Sigmoid colon (tissue), 6 donors: ENCODE measurements at regions not wholly inside any gene's neighbourhood (a gene's known extent, or its start where the extent isn't known, plus 50 kb on each side); places are given as distances from the start of the nearest gene placed in this dataset.

ENCODE experiments used
- DNase-seq: peaks from one replicate; pipeline ENCODE4 v3.0.0-alpha.2; 2019
- H3K27ac ChIP-seq, 4 donors: fragments of 200-600 bp; sonication (generic); one replicate each; pipeline ENCODE4 v1.5.1; 2016 to 2019; ENCODE audit warnings: mild to moderate bottlenecking in 1 of 4
- H3K27me3 ChIP-seq, 3 donors: fragments of 200-600 bp; sonication (generic); one replicate each; pipeline ENCODE4 v1.5.1; 2019; ENCODE audit warnings: mild to moderate bottlenecking in 1 of 3
- H3K36me3 ChIP-seq, 4 donors: fragments of 200-600 bp; sonication (generic); one replicate each; pipeline ENCODE4 v1.5.1; 2016 to 2019
- H3K4me1 ChIP-seq, 4 donors: fragments of 200-600 bp; sonication (generic); one replicate each; pipeline ENCODE4 v1.5.1; 2017 to 2019
- H3K4me3 ChIP-seq, 4 donors: fragments of 200-600 bp; sonication (generic); one replicate each; pipeline ENCODE4 v1.5.1; 2017 to 2019; ENCODE audit warnings: mild to moderate bottlenecking in 2 of 4, moderate library complexity in 1 of 4
- H3K9me3 ChIP-seq, 4 donors: fragments of 200-600 bp in 3 of 4; sonication (generic) in 3 of 4; one replicate each; pipeline versions ENCODE4 v1.5.1 to v1.6.1; 2013 to 2019
- EP300 ChIP-seq, 4 donors: sonication (generic); formaldehyde crosslinking; IDR thresholded peaks; one replicate each; pipeline ENCODE4 v1.6.1; 2017; ENCODE audit warnings: antibody characterized with exemption in 4 of 4
- POLR2A ChIP-seq, 2 donors: fragments of 450-650 bp; IDR thresholded peaks; one replicate each; pipeline ENCODE4 v1.6.1; 2016; ENCODE audit warnings: antibody characterized with exemption in 2 of 2, mild to moderate bottlenecking in 2 of 2, moderate library complexity in 2 of 2
- POLR2AphosphoS5 ChIP-seq, 4 donors: sonication (generic); formaldehyde crosslinking; IDR thresholded peaks; one replicate each; pipeline ENCODE4 v1.6.1; 2017; ENCODE audit warnings: antibody characterized with exemption in 4 of 4
- WGBS, 2 donors: extraction: QIAGEN DNeasy Blood & Tissue Kit; methylation state at CpG; one replicate each; pipeline ENCODE4 v1.1.7; 2013; 5-methylcytosine and 5-hydroxymethylcytosine counted together
- intact Hi-C: fragments of 100-400 bp; cut with DNase I; formaldehyde crosslinking; loops from one replicate; pipeline ENCODE4 v1.15.1; 2023
- TF ChIP-seq, protein P1 (sequence below), 4 experiments: fragments of 450-650 bp in 3 of 4; fragments of 200-600 bp in 1 of 4; IDR thresholded peaks; one replicate each; pipeline ENCODE4 v1.5.1; 2016 to 2019; ENCODE audit warnings: antibody characterized with exemption in 4 of 4, mild to moderate bottlenecking in 3 of 4, moderate library complexity in 2 of 4
- donor health status: healthy with polysubstance abuse.
- donor health status: healthy.

DNA sequence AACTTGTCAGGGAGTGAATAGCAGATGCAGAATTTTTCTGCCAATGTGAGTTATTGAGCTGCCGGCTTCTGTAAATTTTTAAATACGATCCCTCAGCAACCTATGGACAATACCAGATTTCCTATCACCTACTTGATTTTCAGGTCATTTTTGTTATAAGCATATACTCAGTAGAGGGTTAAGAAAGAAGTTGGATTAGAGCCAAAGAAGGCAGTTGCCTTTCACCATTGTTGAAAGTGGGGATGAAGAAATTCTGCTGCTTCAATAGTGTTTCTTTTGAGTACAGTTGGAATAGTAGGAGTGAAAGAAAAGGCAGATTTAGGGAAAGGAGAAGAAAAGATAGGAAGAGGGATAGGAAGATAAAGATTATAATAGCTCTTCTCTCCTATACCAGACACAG is 197.1 kb downstream of the ATP23 start:
- Histone ChIP-seq H3K36me3 (no peaks in the 10 kb centered on the region), H3K4me3 (no peak overlapping the region), H3K4me1 (no peaks in the 10 kb centered on the region), H3K9me3 (no peaks in the 10 kb centered on the region), H3K27ac (no peak overlapping the region), H3K27me3 (no peaks in the 10 kb centered on the region)
- intact Hi-C loops: no loop called here
- TF ChIP-seq, protein P1, sequence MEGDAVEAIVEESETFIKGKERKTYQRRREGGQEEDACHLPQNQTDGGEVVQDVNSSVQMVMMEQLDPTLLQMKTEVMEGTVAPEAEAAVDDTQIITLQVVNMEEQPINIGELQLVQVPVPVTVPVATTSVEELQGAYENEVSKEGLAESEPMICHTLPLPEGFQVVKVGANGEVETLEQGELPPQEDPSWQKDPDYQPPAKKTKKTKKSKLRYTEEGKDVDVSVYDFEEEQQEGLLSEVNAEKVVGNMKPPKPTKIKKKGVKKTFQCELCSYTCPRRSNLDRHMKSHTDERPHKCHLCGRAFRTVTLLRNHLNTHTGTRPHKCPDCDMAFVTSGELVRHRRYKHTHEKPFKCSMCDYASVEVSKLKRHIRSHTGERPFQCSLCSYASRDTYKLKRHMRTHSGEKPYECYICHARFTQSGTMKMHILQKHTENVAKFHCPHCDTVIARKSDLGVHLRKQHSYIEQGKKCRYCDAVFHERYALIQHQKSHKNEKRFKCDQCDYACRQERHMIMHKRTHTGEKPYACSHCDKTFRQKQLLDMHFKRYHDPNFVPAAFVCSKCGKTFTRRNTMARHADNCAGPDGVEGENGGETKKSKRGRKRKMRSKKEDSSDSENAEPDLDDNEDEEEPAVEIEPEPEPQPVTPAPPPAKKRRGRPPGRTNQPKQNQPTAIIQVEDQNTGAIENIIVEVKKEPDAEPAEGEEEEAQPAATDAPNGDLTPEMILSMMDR (IDR thresholded peaks at IDR 0.05): no peak
- TF ChIP-seq EP300 (IDR thresholded peaks at IDR 0.05): no peak
- WGBS, 2 donors: 86 to 95% methylated on average over 2 of the region's 2 CpGs
- DNase-seq: no peak

DNA sequence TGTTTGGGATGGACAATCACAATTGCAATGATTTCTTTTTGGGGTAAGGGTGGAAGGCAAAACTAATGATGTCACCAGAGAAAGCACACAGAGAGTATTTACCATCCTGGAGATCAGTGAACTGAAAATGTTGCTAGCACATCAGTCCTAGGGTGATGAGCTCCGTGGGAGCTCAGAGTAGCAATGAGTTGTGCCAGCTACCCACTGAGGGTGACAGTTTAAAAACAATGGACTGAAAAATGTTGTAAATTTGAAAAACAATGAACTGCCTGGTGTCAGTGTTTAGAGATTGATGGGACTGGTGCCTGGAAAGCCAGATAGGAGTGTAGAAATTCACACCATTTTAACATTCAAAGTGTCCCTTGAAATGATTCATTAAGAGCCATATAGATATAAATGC is 198.5 kb downstream of the ATP23 start:
- Histone ChIP-seq H3K36me3 (no peaks in the 10 kb centered on the region), H3K27ac (no peak overlapping the region), H3K4me1 (no peaks in the 10 kb centered on the region), H3K27me3 (no peaks in the 10 kb centered on the region), H3K9me3 (no peaks in the 10 kb centered on the region), H3K4me3 (no peak overlapping the region)
- intact Hi-C loops: no loop called here
- DNase-seq: no peak
- no peak for TF ChIP-seq POLR2AphosphoS5 (IDR thresholded peaks at IDR 0.05)
- WGBS, 2 donors: 33 to 78% methylated on average over 1 of the region's 1 CpG

DNA sequence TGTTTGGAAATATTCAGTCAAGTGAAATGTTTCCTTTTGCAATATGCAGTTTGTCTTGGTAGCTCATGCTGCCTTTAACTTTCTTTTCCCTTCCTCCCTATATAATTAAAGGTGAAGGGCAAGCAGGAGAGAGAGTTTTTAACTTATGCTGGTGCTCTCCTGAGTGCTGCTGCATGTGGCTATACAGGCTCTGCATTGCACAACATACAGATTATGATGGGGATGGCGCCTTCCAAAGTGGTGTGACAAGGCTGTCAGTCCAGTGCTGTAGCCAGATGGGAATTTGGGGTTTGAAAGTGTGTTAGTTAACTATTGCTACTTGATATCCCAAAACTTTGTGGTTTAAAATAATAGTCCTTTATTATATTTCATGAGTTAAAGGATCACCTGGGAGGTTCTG is 199.0 kb downstream of the ATP23 start:
- intact Hi-C loops: no loop called here
- no peaks in the 10 kb centered on the region for H3K36me3 ChIP-seq
- TF ChIP-seq POLR2A (IDR thresholded peaks at IDR 0.05): no peak
- no peak for TF ChIP-seq EP300 (IDR thresholded peaks at IDR 0.05)
- TF ChIP-seq, protein P1 (IDR thresholded peaks at IDR 0.05): no peak
- no peak for TF ChIP-seq POLR2AphosphoS5 (IDR thresholded peaks at IDR 0.05)
- 82% methylated on average over 1 of the region's 1 CpG for WGBS, 2 donors
- no peak overlapping the region for H3K4me3 ChIP-seq
- H3K4me1 ChIP-seq: no peaks in the 10 kb centered on the region
- H3K9me3 ChIP-seq: no peaks in the 10 kb centered on the region
- no peaks in the 10 kb centered on the region for H3K27me3 ChIP-seq
- H3K27ac ChIP-seq: no peak overlapping the region
- no peak for DNase-seq

DNA sequence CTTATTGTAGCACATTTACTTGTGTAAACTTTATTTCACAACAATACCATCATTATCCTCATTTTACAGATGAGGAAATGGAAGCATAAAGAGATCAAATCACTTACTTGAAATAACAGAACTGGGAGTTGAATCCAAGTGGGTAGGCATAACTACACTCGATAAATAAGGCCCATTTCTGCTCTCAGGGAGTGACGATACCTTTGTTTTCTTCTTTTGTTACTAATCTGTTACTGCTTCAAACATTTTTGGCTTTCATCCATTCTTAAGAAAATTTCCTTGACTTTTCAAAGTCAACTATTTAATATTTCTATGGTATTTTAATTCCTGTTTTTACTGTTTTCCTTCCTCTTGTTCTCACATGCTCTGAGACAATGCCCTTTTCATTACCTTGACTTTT is 201.6 kb downstream of the ATP23 start:
- no peaks in the 10 kb centered on the region for H3K9me3 ChIP-seq
- no peaks in the 10 kb centered on the region for H3K4me1 ChIP-seq
- H3K27me3 ChIP-seq: no peaks in the 10 kb centered on the region
- no peak overlapping the region for H3K4me3 ChIP-seq
- no peak overlapping the region for H3K27ac ChIP-seq
- H3K36me3 ChIP-seq: no peaks in the 10 kb centered on the region
- 19 to 70% methylated on average over 2 of the region's 2 CpGs for WGBS, 2 donors
- TF ChIP-seq, protein P1 (IDR thresholded peaks at IDR 0.05): no peak
- TF ChIP-seq POLR2A (IDR thresholded peaks at IDR 0.05) (no peak), POLR2AphosphoS5 (IDR thresholded peaks at IDR 0.05) (no peak), EP300 (IDR thresholded peaks at IDR 0.05) (no peak)
- intact Hi-C loops: no loop called here
- DNase-seq: no peak

DNA sequence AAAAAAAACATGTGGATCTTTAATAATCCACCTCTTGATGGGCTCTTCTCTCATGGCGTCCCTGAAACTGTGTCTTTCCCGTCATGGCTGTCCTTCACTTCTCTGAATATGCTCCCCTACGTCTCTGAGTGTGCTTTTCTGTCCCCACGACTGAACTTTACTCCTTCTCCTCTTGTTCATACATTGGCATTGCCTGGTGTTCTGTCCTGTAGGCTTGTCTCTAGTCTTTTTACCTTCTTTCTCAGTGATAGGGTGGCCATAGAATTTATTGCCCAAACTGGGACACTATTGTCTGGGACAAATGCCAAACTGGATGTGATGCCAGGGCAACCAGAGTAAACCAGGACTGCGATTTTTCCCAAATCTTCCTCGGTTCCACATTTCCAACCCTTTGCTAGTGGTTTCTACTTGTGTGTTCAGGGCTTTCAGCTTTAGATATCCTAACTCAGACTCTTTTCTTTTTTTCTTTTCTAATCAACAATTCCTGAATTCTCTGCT is 202.2 kb downstream of the ATP23 start:
- intact Hi-C loops: no loop called here
- H3K27ac ChIP-seq: no peak overlapping the region
- H3K4me1 ChIP-seq: no peaks in the 10 kb centered on the region
- TF ChIP-seq POLR2A (IDR thresholded peaks at IDR 0.05) (no peak), EP300 (IDR thresholded peaks at IDR 0.05) (no peak), POLR2AphosphoS5 (IDR thresholded peaks at IDR 0.05) (no peak)
- TF ChIP-seq, protein P1 (IDR thresholded peaks at IDR 0.05): no peak
- 17 to 62% methylated on average over 6 of the region's 6 CpGs for WGBS, 2 donors
- H3K36me3 ChIP-seq: no peaks in the 10 kb centered on the region
- no peaks in the 10 kb centered on the region for H3K9me3 ChIP-seq
- H3K4me3 ChIP-seq: no peak overlapping the region
- H3K27me3 ChIP-seq: no peaks in the 10 kb centered on the region
- DNase-seq: no peak
